Upper lobe of left lung (tissue), 6 donors: ENCODE measurements at regions not wholly inside any gene's neighbourhood (a gene's known extent, or its start where the extent isn't known, plus 50 kb on each side); places are given as distances from the start of the nearest gene placed in this dataset.

ENCODE experiments used
- ATAC-seq, 2 donors: fragments of 200-7000 bp; cut with Tn5 transposase; one replicate each; pipeline ENCODE4 v1.9.1; 2022; ENCODE audit warnings: mild to moderate bottlenecking in 2 of 2, moderate library complexity in 2 of 2; ENCODE audit not compliant: low FRiP score in 2 of 2
- DNase-seq, 2 donors: peaks; one replicate each; pipeline ENCODE4 v3.0.0-alpha.2; 2019 to 2020
- H3K27ac ChIP-seq, 4 donors: fragments of 200-600 bp; sonication (generic); one replicate each; pipeline ENCODE4 v1.5.1; 2016 to 2019
- H3K27me3 ChIP-seq, 4 donors: fragments of 200-600 bp; sonication (generic); one replicate each; pipeline ENCODE4 v1.5.1; 2017 to 2019
- H3K36me3 ChIP-seq, 4 donors: fragments of 200-600 bp; sonication (generic); one replicate each; pipeline ENCODE4 v1.5.1; 2016 to 2019
- H3K4me1 ChIP-seq, 4 donors: fragments of 200-600 bp; sonication (generic); one replicate each; pipeline ENCODE4 v1.5.1; 2018 to 2019
- H3K4me3 ChIP-seq, 4 donors: fragments of 200-600 bp; sonication (generic); one replicate each; pipeline ENCODE4 v1.5.1; 2017 to 2019; ENCODE audit warnings: mild to moderate bottlenecking in 2 of 4, moderate library complexity in 1 of 4
- H3K9me3 ChIP-seq, 4 donors: fragments of 200-600 bp; sonication (generic); one replicate each; pipeline ENCODE4 v1.5.1; 2018 to 2019
- EP300 ChIP-seq, 4 donors: sonication (generic); formaldehyde crosslinking; IDR thresholded peaks; one replicate each; pipeline ENCODE4 v1.5.1; 2017; ENCODE audit warnings: antibody characterized with exemption in 4 of 4, control low read depth in 2 of 4
- POLR2A ChIP-seq, 4 donors: fragments of 450-650 bp; IDR thresholded peaks; one replicate each; pipeline ENCODE4 v1.5.1; 2016 to 2017; ENCODE audit warnings: antibody characterized with exemption in 4 of 4, mild to moderate bottlenecking in 2 of 4
- POLR2AphosphoS5 ChIP-seq, 2 donors: sonication (generic); formaldehyde crosslinking; IDR thresholded peaks; one replicate each; pipeline ENCODE4 v1.5.1; 2017; ENCODE audit warnings: antibody characterized with exemption in 2 of 2
- WGBS, 2 donors: methylation state at CpG; one replicate each; pipeline ENCODE4 v1.1.5; 2017 to 2018; 5-methylcytosine and 5-hydroxymethylcytosine counted together
- small RNA-seq, 4 donors: library from RNA; depleted of rRNA; stranded (forward); fragments of <200 nt; gene quantifications; one replicate each; pipeline ENCODE3, GENCODE V24; 2016
- TF ChIP-seq, protein P1 (sequence below), 6 experiments: fragments of 450-650 bp in 4 of 6; fragments of 200-600 bp in 2 of 6; sonication (generic) in 2 of 6; IDR thresholded peaks; one replicate each; pipeline ENCODE4 v1.5.1; 2016 to 2019; ENCODE audit warnings: antibody characterized with exemption in 6 of 6
- donor health status: DM: no; HTN: no; CAD: no; lungs with moderate emphysema.
- donor health status: DM: no; HTN: yes; CAD: no; lungs with severe emphysema.

DNA sequence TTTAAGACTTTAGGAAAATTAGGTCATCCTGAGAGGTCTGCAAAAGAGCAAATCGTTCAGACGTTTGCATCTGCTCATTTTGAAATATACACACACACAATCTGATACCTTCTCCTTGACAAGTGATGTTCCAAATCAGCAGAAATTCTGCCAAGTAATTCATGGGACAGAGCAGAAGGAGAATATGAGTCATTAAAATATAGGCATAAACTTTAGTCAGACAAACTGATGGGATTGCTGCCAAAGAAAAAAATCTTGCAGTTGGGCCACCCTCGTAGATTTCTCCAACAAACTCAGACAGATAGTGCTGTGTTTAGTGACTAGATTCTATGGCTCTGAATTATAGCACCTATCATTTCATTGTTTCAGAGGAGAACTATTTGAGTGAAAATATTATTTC is 336.3 kb downstream of the NYAP2 start:
- no peaks in the 10 kb centered on the region for H3K27me3 ChIP-seq
- H3K36me3 ChIP-seq, result no peaks in the 10 kb centered on the region
- no peak overlapping the region for H3K27ac ChIP-seq
- ATAC-seq, result no peak
- no peaks in the 10 kb centered on the region for H3K4me1 ChIP-seq
- TF ChIP-seq POLR2A (IDR thresholded peaks at IDR 0.05) (no peak), POLR2AphosphoS5 (IDR thresholded peaks at IDR 0.05) (no peak), EP300 (IDR thresholded peaks at IDR 0.05) (no peak)
- TF ChIP-seq, protein P1, sequence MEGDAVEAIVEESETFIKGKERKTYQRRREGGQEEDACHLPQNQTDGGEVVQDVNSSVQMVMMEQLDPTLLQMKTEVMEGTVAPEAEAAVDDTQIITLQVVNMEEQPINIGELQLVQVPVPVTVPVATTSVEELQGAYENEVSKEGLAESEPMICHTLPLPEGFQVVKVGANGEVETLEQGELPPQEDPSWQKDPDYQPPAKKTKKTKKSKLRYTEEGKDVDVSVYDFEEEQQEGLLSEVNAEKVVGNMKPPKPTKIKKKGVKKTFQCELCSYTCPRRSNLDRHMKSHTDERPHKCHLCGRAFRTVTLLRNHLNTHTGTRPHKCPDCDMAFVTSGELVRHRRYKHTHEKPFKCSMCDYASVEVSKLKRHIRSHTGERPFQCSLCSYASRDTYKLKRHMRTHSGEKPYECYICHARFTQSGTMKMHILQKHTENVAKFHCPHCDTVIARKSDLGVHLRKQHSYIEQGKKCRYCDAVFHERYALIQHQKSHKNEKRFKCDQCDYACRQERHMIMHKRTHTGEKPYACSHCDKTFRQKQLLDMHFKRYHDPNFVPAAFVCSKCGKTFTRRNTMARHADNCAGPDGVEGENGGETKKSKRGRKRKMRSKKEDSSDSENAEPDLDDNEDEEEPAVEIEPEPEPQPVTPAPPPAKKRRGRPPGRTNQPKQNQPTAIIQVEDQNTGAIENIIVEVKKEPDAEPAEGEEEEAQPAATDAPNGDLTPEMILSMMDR (IDR thresholded peaks at IDR 0.05), result no peak
- DNase-seq, result no peak
- WGBS, 2 donors, result 22 to 30% methylated on average over 3 of the region's 3 CpGs
- H3K4me3 ChIP-seq, result no peak overlapping the region
- no peaks in the 10 kb centered on the region for H3K9me3 ChIP-seq

DNA sequence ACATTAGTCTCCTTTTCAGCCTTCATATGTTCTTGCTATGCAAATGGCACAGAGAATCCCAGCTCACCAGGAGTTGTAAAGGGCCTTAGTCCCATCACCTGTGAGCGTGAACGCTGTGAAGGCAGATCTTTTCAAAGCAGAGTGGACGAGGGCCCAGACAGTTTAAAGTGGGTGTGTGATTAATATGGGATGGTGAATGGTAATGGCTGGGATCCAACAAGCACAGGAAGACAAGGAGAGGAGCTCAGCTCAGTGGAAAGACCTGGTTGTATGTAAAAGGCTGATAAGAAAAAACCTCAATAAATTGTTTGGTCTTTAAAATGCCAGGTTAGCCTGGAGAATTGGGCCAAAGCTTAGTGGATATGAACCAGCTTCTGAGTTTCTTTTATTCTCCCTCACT is 326.2 kb downstream of the NYAP2 start:
- TF ChIP-seq POLR2A (IDR thresholded peaks at IDR 0.05), result no peak
- TF ChIP-seq EP300 (IDR thresholded peaks at IDR 0.05), result no peak
- TF ChIP-seq POLR2AphosphoS5 (IDR thresholded peaks at IDR 0.05), result no peak
- TF ChIP-seq, protein P1 (IDR thresholded peaks at IDR 0.05), result no peak
- no peak for ATAC-seq
- whole genome bisulfite sequencing, 2 donors, result 51 to 55% methylated on average over 3 of the region's 3 CpGs
- Histone ChIP-seq H3K36me3 (no peaks in the 10 kb centered on the region), H3K4me3 (no peak overlapping the region), H3K27me3 (no peaks in the 10 kb centered on the region), H3K4me1 (no peaks in the 10 kb centered on the region), H3K9me3 (no peaks in the 10 kb centered on the region), H3K27ac (no peak overlapping the region)
- DNase-seq, result no peak

Small RNA genes lying in the stretch of these regions (small RNA-seq; reads per million reads assigned to genes)
- gene AC068138.1 (0 reads per million in 4 donors), gene MIR5702 (0 reads per million in 4 donors)
